Breast epithelium (tissue), 3 donors: ENCODE measurements at regions not wholly inside any gene's neighbourhood (a gene's known extent, or its start where the extent isn't known, plus 50 kb on each side); places are given as distances from the start of the nearest gene placed in this dataset.

Source experiments
- CTCF ChIP-seq, 3 donors: fragments of 450-650 bp; IDR thresholded peaks; one replicate each; pipeline ENCODE4 v1.5.1; 2016 to 2017; ENCODE audit warnings: antibody characterized with exemption in 3 of 3, mild to moderate bottlenecking in 3 of 3, moderate library complexity in 3 of 3
- POLR2A ChIP-seq: fragments of 450-650 bp; IDR thresholded peaks from one replicate; pipeline ENCODE4 v1.6.1; 2016; ENCODE audit warnings: antibody characterized with exemption, mild to moderate bottlenecking, moderate library complexity
- POLR2AphosphoS5 ChIP-seq, 3 donors: sonication (generic); formaldehyde crosslinking; IDR thresholded peaks; one replicate each; pipeline ENCODE4 v1.6.1; 2017; ENCODE audit warnings: antibody characterized with exemption in 3 of 3

GRCh38 chr1:106396020-106396419, 660.5 kb upstream of the PRMT6 start:
- TF ChIP-seq CTCF (IDR thresholded peaks at IDR 0.05) = no peak
- TF ChIP-seq POLR2A = no peak
- no peak for TF ChIP-seq POLR2AphosphoS5 (IDR thresholded peaks at IDR 0.05)
